ENCODE measurements at regions not wholly inside any gene's neighbourhood (a gene's known extent, or its start where the extent isn't known, plus 50 kb on each side); places are given as distances from the start of the nearest gene placed in this dataset.

- Histone ChIP-seq H3K79me2 (ENCODE audit: insufficient read depth, low read length) (no peaks in the 10 kb centered on the region), H4K20me1 (ENCODE audit: insufficient read depth) (no peaks in the 10 kb centered on the region), H3K36me3 (ENCODE audit: control insufficient read depth in 1 of 2, insufficient read depth in 2 of 2, low read length in 2 of 2) (no peaks in the 10 kb centered on the region), H3K4me2 (ENCODE audit: low read length) (no peak overlapping the region), H3K27me3 (ENCODE audit: insufficient read depth, low read length) (0 out of 2 replicates have a peak, but pooled peaks cover 7% of the 10 kb centered on the region), H3K27ac (ENCODE audit: low read depth, low read length) (no peak overlapping the region), H3K4me1 (ENCODE audit: control insufficient read depth in 1 of 2, insufficient read depth in 2 of 2, low read length in 2 of 2) (no peaks in the 10 kb centered on the region), H2AFZ (ENCODE audit: low read depth, low read length, poor library complexity, severe bottlenecking) (no peak overlapping the region), H3K9me2 (ENCODE audit: insufficient read depth) (no peaks in the 10 kb centered on the region), H3K9me3 (ENCODE audit: control insufficient read depth in 1 of 2, insufficient read depth in 1 of 2, low read depth in 1 of 2, low read length in 2 of 2) (no peaks in the 10 kb centered on the region), H3K4me3 (replicated peaks in 1 of 2; ENCODE audit: low read depth in 1 of 2, low read length in 2 of 2) (no peak overlapping the region), H3K9ac (ENCODE audit: low read length) (no peak overlapping the region)
- ChIA-PET RAD21 (ENCODE audit: low non-redundant PET in 1 of 2, low total read pairs in 2 of 2, uncharacterized antibody in 2 of 2, unreplicated experiment in 2 of 2) (no interaction called here), POLR2A (no interaction called here), CTCF (no interaction called here)
- intact Hi-C loops (cut with micrococcal nuclease), result no loop called here
- DNase-seq (ENCODE audit: low read depth, low spot score), result no peak
- TF ChIP-seq ZBTB33 (IDR thresholded peaks at IDR 0.05; ENCODE audit: extremely low read depth, insufficient replicate concordance, low read length) (no peak), CTCF (IDR thresholded peaks at IDR 0.05 in 2 of 3, conservative IDR thresholded peaks at IDR 0.05 in 1 of 3; ENCODE audit: borderline replicate concordance in 1 of 3, insufficient read depth in 1 of 3, low read depth in 2 of 3, low read length in 2 of 3) (no peak), REST (IDR thresholded peaks at IDR 0.05; ENCODE audit: low read depth) (no peak), POLR2AphosphoS5 (IDR thresholded peaks at IDR 0.05; ENCODE audit: low read depth, low read length) (no peak), EGR1 (IDR thresholded peaks at IDR 0.05; ENCODE audit: low read depth) (no peak), ATF3 (IDR thresholded peaks at IDR 0.05) (no peak), FOSL1 (IDR thresholded peaks at IDR 0.05; ENCODE audit: low read depth) (no peak), ZFX (IDR thresholded peaks at IDR 0.05) (no peak), YY1 (IDR thresholded peaks at IDR 0.05; ENCODE audit: extremely low read depth, insufficient replicate concordance, low read depth, low read length) (no peak), RAD21 (IDR thresholded peaks at IDR 0.05; ENCODE audit: low read depth) (no peak), SRF (IDR thresholded peaks at IDR 0.05; ENCODE audit: low read depth) (no peak), JUND (IDR thresholded peaks at IDR 0.05) (no peak), EZH2phosphoT487 (IDR thresholded peaks at IDR 0.05; ENCODE audit: borderline replicate concordance) (no peak), POLR2A (IDR thresholded peaks at IDR 0.05; ENCODE audit: borderline replicate concordance, extremely low read depth, insufficient read depth, insufficient read length) (no peak), TCF7L2 (IDR thresholded peaks at IDR 0.05; ENCODE audit: borderline replicate concordance, extremely low read depth, insufficient read depth, insufficient read length) (no peak), MAX (IDR thresholded peaks at IDR 0.05) (no peak), EZH2 (IDR thresholded peaks at IDR 0.05) (no peak), ELF1 (IDR thresholded peaks at IDR 0.05; ENCODE audit: borderline replicate concordance, low read depth) (no peak), SIN3A (IDR thresholded peaks at IDR 0.05; ENCODE audit: low read depth) (no peak)
- no peak for ATAC-seq
- BruUV-seq (replicated peaks), result no TSS peak
These were observed 81.3 kb downstream of the CBLN1 start for GRCh38 chr16:49200223-49200820.
